ENCODE measurements at regions not wholly inside any gene's neighbourhood (a gene's known extent, or its start where the extent isn't known, plus 50 kb on each side); places are given as distances from the start of the nearest gene placed in this dataset.
"Not testable (repeated sequence)": the region's sequence is repeated elsewhere in the genome, so short reads cannot be mapped to it uniquely, and the experiment has no call there.

- H3K4me3 ChIP-seq; H3K4me2 ChIP-seq; FAIRE-seq; POLR2A ChIA-PET; ATAC-seq; H3K9me3 ChIP-seq; H3K4me1 ChIP-seq; DNase-seq (ENCODE audit: low read depth in 1 of 2, low spot score in 1 of 2); H3K27ac ChIP-seq; CTCF ChIA-PET: not testable (repeated sequence)
- 0% methylated on average over 1 of the region's 3 CpGs for WGBS (ENCODE audit: missing lambda C conversion rate)
Observed at GRCh38 chr2:87417742-87418567, 329.9 kb upstream of the PLGLB2 start.

GRCh38 chr2:87418823-87419822, 328.8 kb upstream of the PLGLB2 start:
- DNase-seq (ENCODE audit: low read depth in 1 of 2, low spot score in 1 of 2); H3K4me3 ChIP-seq; H3K4me2 ChIP-seq; H3K4me1 ChIP-seq; POLR2A ChIA-PET; H3K27ac ChIP-seq; ATAC-seq; CTCF ChIA-PET; FAIRE-seq; H3K9me3 ChIP-seq: not testable (repeated sequence)
- WGBS (ENCODE audit: missing lambda C conversion rate), result 11% methylated on average over 8 of the region's 9 CpGs

GRCh38 chr2:87419980-87420379, 327.9 kb upstream of the PLGLB2 start:
- H3K9me3 ChIP-seq; FAIRE-seq; H3K4me3 ChIP-seq; ATAC-seq; H3K4me1 ChIP-seq; POLR2A ChIA-PET; H3K27ac ChIP-seq; CTCF ChIA-PET; H3K4me2 ChIP-seq; DNase-seq (ENCODE audit: low read depth in 1 of 2, low spot score in 1 of 2): not testable (repeated sequence)
- no CpG with 5 or more reads among the region's 5 CpGs for WGBS (ENCODE audit: missing lambda C conversion rate)

GRCh38 chr2:87420954-87421353, 326.9 kb upstream of the PLGLB2 start:
- H3K4me1 ChIP-seq; ATAC-seq; H3K27ac ChIP-seq; DNase-seq (ENCODE audit: low read depth in 1 of 2, low spot score in 1 of 2); CTCF ChIA-PET; H3K4me2 ChIP-seq; FAIRE-seq; H3K9me3 ChIP-seq; POLR2A ChIA-PET; H3K4me3 ChIP-seq: not testable (repeated sequence)
- WGBS (ENCODE audit: missing lambda C conversion rate), result 20% methylated on average over 1 of the region's 4 CpGs

GRCh38 chr2:87423796-87424762, 323.8 kb upstream of the PLGLB2 start:
- CTCF ChIA-PET, H3K4me3 ChIP-seq: not testable (repeated sequence)

GRCh38 chr2:87424763-87425154, 323.1 kb upstream of the PLGLB2 start:
- H3K9me3 ChIP-seq; H3K4me3 ChIP-seq; ATAC-seq; CTCF ChIA-PET; FAIRE-seq; H3K27ac ChIP-seq; H3K4me1 ChIP-seq; DNase-seq (ENCODE audit: low read depth in 1 of 2, low spot score in 1 of 2); POLR2A ChIA-PET; H3K4me2 ChIP-seq: not testable (repeated sequence)
- WGBS (ENCODE audit: missing lambda C conversion rate), result no CpG with 5 or more reads among the region's 1 CpG

More at GRCh38 chr2:87423796-87424762, 323.8 kb upstream of the PLGLB2 start:
- H3K4me2 ChIP-seq; H3K4me1 ChIP-seq; H3K9me3 ChIP-seq; FAIRE-seq; ATAC-seq; POLR2A ChIA-PET; DNase-seq (ENCODE audit: low read depth in 1 of 2, low spot score in 1 of 2); H3K27ac ChIP-seq: not testable (repeated sequence)
- WGBS (ENCODE audit: missing lambda C conversion rate), result 12% methylated on average over 6 of the region's 7 CpGs

GRCh38 chr2:87425191-87425590, 322.7 kb upstream of the PLGLB2 start:
- H3K4me2 ChIP-seq; DNase-seq (ENCODE audit: low read depth in 1 of 2, low spot score in 1 of 2); ATAC-seq; H3K27ac ChIP-seq; FAIRE-seq; POLR2A ChIA-PET; H3K4me3 ChIP-seq; CTCF ChIA-PET; H3K4me1 ChIP-seq; H3K9me3 ChIP-seq: not testable (repeated sequence)
- 4% methylated on average over 3 of the region's 3 CpGs for WGBS (ENCODE audit: missing lambda C conversion rate)

GRCh38 chr2:87425717-87426116, 322.2 kb upstream of the PLGLB2 start:
- H3K4me2 ChIP-seq; POLR2A ChIA-PET; CTCF ChIA-PET; FAIRE-seq; H3K9me3 ChIP-seq; H3K4me1 ChIP-seq; ATAC-seq; H3K27ac ChIP-seq; H3K4me3 ChIP-seq; DNase-seq (ENCODE audit: low read depth in 1 of 2, low spot score in 1 of 2): not testable (repeated sequence)
- WGBS (ENCODE audit: missing lambda C conversion rate), result 0% methylated on average over 1 of the region's 3 CpGs

- POLR2A ChIA-PET; H3K9me3 ChIP-seq; FAIRE-seq; H3K4me3 ChIP-seq; H3K27ac ChIP-seq; ATAC-seq; H3K4me1 ChIP-seq; CTCF ChIA-PET; H3K4me2 ChIP-seq; DNase-seq (ENCODE audit: low read depth in 1 of 2, low spot score in 1 of 2): not testable (repeated sequence)
- 13% methylated on average over 1 of the region's 2 CpGs for WGBS (ENCODE audit: missing lambda C conversion rate)
Observed at GRCh38 chr2:87428452-87429130, 319.3 kb upstream of the PLGLB2 start.

- POLR2A ChIA-PET; DNase-seq (ENCODE audit: low read depth in 1 of 2, low spot score in 1 of 2); CTCF ChIA-PET; H3K9me3 ChIP-seq; FAIRE-seq; H3K4me3 ChIP-seq; H3K4me2 ChIP-seq; ATAC-seq; H3K27ac ChIP-seq; H3K4me1 ChIP-seq: not testable (repeated sequence)
- WGBS (ENCODE audit: missing lambda C conversion rate), result 41% methylated on average over 5 of the region's 9 CpGs
Observed at GRCh38 chr2:87429206-87429930, 318.5 kb upstream of the PLGLB2 start.
